Germinal center (tissue), 1 donor: ENCODE measurements at regions not wholly inside any gene's neighbourhood (a gene's known extent, or its start where the extent isn't known, plus 50 kb on each side); places are given as distances from the start of the nearest gene placed in this dataset.
"Not testable (repeated sequence)": the region's sequence is repeated elsewhere in the genome, so short reads cannot be mapped to it uniquely, and the experiment has no call there.

Source experiments
- DNase-seq: peaks from one replicate; pipeline ENCODE4 v3.0.0; 2012; ENCODE audit warnings: mixed read lengths, low spot score

DNA sequence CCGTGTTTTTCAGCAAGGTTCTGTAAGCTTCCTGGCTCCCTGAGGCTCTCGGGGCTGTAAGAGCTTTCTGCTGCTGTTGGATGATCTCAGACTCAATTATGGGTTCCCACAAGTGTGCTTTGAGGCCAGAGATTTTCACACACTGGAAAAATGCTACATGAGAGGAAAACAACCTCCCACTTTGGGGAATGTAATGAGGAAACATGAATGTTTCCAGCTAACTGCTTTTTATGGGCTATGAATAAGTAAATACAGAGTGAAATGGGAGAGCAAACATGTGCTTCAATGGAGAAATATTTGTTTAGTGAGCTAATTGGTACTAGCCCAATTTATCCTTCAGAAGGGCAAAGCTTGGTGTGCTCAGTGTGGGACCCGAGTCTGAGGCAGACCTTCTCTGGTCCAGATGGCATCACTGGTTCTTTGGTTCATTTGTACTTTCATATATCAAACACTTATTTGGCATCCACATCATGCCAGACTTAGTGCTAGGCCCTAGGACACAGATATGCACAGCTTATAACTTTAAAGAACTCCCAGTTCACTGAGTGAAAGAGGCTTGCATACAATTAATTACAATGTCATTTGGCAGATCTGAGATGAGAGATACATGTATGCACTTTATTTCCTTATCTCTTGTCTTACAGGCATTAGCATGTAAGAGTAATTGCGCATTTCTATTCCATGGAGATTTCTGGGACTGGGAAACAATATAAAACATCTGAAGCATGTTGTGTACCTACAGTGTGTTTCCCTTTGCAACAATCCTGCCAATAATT lies 248.8 kb downstream of the RDH14 start:
- no peak for DNase-seq

DNA sequence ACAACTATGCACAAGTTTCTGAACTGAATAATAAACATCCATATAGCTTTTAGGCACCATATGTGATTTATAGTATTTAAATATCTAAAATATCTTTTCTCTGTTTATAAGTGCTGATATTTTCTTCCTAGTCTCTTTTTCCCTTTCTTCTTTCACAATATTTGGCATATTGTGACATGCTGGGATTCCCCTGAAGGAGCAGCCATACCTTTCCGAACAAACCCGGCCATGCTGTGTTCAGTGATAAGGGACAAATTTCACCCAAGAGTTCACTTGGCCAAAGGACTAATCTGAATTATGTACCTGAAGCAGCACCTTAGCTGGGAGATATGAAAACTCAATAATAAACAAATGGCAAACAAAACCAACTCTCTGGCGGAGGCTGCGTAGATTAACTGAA lies 250.8 kb downstream of the RDH14 start:
- DNase-seq, result no peak

DNA sequence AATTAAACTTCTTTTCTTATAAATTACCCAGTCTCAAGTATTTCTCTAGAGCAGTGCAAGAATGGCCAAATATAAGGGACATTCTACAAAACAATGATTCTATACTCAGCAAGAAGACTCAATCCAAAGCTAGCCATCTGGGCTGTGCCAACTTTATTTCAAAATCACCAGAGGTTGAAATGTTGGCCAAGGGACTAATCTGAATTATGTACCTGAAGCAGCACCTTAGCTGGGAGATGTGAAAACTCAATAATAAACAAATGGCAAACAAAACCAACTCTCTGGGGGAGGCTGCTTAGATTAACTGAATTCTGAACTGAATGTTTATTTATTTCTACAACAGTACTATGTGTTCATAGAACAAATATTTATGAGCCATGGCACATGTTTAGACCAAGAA lies 251.3 kb downstream of the RDH14 start:
- DNase-seq, result no peak

DNA sequence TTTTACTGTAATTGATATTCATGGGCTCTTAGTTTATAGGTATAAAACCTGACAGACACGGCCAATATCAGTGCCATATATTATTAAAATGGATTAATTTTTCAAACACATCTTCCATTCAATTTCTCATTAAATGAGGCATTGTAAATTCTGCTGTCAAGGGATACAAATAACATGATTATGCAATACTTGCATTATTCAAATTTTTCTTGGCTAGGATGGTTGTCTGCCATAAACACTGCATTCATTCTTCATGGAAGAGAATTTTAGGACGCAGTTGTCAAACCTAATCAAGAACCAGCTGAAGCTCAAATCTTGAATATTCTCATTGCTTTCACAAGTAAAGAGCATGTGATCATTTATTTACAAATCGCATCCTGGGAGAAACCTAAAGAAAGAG lies 255.6 kb downstream of the RDH14 start:
- DNase-seq, result no peak

DNA sequence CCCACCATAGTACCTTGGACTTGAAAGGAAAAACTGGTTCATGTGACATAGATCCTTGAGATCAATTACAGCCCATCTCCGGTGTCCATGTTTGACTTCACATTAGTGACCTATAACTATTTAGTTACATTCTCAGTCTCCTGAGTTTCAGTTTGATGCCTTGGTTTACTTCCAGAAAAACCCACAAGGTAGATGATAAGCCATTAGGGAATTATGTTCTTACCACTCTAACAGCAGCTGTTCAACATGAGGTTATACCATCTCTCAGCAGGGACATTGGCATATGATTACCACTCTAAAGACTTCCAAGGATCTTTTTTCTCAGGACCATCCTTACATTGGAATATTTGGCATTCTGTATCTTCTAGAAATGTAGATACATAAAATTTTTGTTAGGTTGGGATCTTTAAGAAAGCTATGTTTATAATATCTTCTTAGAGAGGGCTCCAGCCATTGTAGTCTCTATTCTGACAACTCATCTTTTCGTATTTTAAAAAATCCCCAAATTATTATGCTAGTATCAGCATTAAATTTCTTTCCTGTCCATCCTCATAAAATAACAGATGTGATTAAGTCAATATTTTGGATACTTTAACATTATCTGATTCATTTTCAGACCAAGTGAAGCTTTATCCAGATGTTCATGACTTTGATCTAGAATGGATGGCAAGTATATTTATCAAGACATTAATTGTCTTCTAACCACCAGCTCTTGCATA lies 258.9 kb downstream of the RDH14 start:
- DNase-seq, result no peak

DNA sequence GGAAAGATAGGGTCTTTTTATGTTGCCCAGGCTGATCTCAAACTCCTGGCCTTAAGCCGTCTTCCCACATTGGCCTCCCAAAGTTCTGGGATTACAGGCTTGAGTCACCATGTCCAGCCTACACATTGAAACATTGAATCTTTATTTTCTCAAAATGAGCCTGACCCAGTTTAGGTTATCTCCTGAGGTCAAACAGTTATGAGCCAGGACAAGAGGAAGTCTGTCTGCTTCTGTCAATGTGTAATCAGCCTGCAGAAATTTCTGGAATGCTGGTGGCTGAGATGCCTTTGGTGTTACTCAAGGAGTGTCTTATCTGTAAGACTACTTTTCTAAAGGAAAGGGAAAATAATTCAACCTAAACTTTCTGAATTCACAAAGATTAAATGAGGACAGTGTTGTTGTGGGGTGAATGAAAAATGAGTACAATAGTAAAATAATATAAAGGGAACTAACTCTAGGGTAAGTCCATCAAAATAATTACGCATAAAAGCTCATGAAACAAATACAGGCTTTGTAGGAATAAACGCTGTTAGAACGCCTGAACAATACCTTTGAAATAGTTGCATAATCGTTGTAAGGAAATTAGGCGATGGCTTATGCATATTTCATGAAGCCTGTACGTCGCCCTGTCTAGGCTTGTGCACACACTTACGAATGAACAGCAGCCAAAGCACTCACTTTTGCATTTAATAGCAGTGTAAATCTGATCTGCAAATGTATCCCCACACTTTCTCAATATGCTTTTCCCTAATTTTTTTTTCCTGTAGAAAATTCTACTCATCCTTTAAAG lies 260.8 kb downstream of the RDH14 start:
- DNase-seq, result no peak

DNA sequence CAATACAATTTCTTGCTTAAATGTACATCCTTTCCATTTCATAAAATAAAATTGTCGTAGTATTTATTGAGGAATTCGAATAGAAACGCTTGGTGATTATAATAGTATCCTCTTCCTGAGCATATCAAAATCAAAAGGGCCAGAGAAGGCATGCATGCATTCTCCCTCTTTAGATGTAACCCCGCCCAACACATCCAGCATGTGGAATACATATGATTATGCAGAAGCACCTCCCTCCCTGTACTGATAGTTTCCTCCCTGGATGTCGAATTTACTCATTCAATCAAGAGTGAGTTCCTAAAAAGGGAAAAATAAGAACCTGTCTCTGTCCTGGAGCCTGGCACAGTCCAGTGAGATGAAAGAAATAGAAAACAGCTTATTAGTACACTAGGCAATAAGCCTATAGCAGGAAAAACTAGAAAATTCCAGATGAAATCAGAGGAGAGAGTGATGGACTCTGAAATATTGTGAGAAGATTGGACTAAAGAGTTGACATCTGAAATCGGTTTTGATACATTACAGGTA lies 262.9 kb downstream of the RDH14 start:
- DNase-seq, result no peak

DNA sequence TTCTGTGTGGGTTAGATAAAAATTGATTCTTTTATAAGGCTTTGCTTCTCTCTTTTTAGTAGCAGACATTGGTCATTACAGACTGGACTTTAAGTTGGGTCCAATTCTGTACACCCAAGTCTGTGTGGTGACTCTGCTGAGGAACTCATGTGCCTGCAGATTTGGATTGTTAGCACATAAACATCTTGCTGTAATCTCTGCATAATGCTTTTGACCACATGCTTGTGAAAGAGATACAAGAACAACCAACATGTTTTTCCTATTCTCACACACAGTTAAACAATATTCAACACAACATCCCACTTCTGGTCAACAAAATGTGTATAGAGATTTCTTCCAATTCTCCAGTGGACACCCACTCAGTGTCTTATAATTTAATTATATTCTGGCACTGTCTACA lies 270.1 kb downstream of the RDH14 start:
- no peak for DNase-seq

DNA sequence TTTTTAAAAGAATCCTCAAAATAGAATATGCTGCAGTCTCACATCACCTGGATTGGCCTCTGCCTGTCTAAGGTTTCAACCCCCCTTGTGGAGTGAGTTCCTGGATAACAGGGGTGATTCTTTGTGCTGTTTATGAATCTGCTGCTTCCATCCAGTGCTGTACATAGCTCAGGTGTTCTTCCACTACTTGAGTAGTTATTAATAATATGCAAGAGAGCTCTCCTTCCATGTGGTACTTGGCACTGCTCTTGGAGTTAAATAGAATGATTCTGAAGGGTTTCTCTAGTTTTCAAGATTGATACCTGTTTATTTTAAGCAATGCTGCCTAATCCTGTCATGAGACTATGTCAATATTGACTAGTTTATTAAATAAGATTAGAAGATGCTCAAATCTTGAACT lies 273.6 kb downstream of the RDH14 start:
- no peak for DNase-seq

DNA sequence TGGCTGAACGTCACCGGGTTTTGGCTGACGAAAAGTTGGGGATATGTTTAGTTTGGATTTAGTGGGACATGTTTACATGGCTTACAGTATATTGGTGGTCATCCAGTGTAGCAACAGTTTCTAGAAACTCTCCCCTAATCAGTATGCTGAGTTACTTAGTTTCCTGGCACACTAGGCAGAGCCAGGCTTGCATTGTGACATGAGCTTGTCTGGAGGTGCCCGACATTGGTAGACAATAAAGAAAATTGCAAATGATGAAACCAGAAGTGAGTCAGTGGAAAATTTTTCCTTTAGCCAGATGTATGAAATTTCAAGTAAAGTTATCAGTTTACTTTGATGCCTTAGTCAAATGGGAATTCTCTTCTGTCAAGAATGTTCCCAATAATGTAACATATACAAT lies 276.1 kb downstream of the RDH14 start:
- DNase-seq, result no peak

DNA sequence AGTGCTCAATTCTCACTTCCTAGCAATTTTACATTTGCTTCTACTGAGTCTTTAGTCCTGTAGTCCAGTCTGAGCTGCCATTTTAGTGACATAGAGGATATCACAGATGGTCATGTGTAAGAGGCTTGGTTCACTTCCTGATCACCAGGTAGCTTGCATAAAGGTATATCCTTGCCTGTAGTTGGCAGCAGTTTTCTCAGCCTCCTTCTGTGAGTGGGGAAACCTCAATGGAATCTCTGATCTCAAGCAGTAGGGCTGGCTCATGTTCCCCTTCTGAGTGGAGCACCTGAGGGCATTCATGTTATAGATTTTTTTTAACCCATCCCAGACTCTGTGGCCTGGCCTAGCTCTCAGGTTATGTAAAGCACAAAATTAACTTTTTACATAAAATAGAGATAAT lies 278.4 kb downstream of the RDH14 start:
- no peak for DNase-seq

DNA sequence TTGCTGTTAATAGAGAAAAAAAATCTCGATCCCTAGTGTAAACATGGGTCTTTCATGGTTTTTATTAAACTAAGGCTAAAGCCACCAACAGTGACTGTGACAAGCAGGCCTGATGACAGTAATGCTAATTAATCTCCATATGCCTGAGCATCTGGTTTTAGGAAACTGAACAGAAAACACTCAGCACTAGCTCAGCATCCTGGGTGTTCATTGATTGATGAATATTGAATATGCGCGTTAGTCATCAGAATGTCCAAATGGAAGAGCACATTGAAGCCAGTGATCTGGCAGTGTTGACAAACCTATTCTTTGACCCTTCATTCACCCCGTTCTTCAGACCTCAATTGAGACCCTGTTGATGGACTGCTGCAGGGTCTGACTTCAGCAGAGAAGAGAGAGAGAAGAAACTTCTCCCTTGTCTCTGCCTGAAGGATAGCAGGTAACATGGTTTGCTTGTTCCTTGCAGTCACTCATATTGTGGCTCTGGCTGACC lies 283.8 kb downstream of the RDH14 start:
- DNase-seq, result no peak

DNA sequence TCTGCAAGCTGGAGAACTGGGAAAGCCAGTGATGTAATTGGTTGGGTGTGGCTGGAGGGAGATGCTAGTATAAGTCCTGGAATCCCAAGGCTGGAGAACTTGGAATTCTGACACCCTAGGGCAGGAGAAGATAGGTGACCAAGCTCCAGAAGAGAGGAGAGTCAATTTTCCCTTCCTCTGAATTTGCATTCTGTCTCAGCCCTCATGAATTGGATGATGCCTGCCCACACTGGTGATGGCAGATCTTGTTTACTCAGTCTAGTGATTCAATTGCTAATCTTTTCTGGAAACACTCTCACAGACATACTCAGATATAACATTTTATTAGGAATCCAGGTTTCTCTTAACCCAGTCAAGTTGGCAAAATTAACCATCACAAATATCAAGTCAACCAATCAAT lies 287.2 kb downstream of the RDH14 start:
- DNase-seq, result no peak

DNA sequence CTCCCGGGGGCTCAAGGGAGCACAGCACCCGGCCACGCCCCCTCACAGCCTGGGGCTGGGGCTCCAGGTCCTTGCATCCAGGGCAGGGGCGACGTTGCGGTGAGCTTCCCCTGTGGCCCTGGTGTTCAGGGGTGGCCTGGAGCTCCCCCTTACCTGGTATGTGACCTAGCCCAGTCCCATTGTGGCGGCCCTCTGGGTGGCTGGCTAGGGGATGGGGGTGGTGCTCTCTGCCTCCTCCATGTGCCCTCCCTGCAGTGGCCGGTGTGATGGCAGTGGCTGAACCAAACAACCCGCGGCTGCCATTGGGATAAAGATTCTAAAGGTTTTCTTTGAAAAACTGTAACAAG lies 288.3 kb downstream of the RDH14 start:
- no peak for DNase-seq

DNA sequence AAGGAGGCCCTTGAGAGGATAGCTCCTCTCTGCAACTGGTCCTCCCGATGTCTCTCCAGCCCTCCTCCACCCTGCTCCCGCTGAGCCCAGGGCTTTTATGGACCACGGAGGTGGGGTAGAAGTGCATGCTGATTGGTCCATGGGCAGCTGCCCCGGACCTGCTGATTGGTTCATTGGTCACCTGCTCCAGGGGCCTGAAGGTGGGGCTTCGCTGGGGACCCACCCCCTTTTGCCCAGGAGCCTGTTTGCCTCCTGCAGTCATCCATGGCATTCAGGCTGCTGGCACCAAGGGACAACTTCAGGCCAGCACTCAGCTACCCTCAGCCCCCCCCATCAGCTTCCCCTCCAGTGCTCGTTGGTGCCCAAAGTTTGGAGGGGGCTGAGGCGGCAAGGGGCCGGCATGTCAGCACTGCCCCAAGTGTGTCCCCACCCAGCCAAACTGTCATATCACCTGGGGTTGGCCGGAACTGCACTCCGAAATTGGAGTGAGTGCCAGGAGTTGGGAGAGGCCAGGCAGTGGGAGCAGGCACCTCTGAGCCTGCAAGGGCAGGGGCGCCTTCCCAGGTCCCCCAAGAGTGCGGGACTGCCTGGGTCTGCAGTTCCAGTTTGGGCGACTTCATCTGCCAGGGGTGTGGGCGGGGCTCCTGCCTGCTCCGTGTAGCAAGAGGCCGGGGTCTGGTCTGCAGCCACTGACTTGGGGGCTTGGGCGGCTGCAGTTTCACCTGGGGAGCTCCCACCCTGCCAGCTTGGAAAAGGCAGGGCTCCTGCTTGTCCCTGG lies 288.9 kb downstream of the RDH14 start:
- DNase-seq, result no peak

DNA sequence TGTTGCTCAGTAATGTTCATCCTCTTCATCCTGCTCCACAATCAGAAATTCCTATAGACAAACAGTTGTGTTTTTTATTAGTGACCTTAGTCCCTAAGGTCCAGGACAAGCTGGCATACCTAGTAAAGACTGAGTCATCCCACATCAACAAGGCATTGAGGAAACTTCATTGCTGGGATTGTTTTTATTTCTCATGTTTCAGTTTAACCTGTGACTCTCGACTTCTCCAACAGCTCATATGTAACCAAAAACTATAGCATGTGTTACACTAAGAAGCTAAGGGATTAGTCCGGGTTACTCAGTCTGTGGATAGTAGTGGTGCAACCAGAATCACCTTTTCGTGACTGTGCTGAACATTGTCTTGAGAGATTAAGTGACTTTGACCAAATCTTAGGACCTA lies 292.1 kb downstream of the RDH14 start:
- no peak for DNase-seq

DNA sequence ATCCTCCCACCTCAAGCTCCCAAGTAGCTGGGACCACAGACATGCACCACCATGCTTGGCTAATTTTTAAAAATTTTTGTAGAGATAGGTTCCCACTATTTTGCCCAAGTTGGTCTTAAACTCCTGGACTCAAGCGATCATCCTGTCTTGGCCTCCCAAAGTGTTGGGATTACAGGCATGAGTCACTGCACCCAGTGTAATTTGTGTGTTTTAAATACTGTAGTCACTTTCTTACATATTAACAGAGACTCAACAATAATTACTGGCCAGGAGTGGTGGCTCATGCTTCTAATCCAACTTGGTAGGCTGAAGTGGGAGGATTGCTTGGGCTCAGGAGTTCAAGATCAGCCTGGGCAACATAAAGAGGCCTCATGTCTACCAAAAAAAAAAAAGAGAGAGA lies 293.0 kb downstream of the RDH14 start:
- DNase-seq, result no peak

DNA sequence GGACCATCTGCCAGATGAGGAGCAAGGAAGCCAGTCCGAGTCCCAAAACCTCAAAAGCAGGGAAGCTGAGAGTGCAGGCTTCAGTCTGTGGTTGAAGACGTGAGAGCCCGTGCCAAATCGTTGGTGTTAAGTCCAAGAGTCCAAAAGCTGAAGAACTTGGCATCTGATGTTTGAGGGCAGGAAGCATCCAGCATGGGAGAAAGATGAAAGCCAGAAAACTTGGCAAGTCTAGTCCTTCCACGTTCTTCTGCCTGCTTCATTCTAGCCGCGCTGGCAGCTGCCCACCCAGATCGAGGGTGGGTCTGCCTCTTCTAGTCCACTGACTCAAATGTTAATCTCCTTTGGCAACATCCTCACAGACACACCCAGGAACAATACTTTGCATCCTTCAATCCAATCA lies 293.8 kb downstream of the RDH14 start:
- DNase-seq, result not testable (repeated sequence)

DNA sequence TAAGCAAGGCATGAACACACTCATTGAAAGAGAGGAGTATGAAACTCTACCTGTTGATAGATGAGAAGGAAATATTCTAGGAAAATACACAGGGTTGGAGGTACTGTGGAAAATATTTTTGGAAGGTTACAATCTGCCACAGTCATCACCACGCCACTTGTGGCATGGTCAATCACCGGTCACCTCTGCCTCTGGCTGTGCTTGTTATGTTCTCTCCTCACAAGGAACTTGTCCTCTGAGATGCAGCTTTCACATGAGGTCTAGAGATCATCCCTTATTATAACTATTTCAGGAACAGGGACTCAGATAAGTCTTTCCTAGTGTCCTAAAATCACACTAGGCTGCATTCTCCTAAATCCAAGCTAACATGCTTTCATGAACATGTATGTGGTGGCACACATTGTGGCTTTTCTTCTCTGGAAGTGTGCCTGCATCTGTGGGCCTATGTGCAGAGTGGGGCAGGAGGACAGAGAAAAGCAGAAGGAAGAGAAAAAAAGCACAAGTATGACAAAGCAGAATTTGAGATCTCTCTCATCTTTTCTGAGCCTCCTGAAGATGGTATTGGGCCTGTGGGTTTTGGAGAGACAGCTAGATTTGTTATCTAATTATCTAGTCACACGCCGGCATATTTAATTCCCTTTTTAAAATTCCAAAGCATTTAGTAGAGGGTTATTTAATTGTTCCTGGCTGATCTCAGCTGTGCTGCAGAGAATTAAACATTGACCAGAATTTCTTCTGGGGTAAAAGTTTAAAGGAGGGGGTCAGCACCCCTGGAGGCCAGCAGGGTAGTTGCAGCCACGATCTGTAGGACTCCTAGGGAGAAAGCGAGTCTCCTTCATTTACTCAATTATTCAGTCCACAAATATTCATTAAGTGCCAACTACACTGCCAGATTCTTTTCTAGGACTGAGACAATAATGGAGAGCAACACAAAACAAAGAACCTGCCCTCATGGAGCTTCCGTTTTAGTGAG lies 294.6 kb downstream of the RDH14 start:
- DNase-seq, result peak; percentile 5

DNA sequence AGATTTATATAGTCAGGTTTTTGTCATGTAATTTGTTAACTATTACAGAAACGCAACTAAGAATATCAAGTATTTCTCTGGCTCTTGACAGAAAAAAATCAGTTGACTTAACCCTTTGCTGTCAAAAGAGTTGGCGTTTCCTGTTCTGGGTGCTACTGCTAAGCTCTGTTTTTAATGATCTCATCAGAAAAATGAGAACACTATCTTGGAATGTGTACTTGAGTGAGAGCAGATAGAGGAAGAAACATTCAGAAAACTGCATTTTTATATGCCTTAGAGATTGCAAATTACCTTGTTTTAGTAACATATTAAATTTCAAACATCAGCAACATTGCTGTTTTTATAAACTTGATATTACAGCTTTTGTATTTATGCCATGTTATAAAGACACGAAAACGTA lies 297.9 kb downstream of the RDH14 start:
- no peak for DNase-seq
